ENCODE measurements at regions not wholly inside any gene's neighbourhood (a gene's known extent, or its start where the extent isn't known, plus 50 kb on each side); places are given as distances from the start of the nearest gene placed in this dataset.

DNA sequence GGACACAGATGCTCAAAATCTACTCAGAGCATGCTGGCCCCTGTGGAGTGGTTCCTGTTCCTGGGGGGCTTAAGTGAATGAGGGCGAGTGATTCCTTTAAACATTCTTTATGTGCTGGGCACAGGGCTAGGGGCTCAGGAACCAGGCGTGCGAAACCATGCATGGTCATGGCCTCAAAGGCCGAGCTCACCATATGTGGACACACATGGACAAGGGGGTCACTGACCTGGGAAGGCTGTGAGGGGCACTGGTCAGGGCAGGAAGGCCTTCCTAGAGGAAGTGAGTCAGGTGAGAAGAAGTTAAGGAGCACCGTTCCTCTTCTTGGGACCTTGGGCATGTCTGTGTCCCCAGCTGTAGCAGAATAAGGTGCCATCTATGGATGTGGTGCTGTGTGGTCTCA is 74.6 kb upstream of the BHLHE23 start:
- H3K36me3 ChIP-seq (ENCODE audit: insufficient read depth, low read length, poor library complexity, severe bottlenecking), result no peaks in the 10 kb centered on the region
- POLR2A ChIA-PET (ENCODE audit: low non-redundant PET), result no interaction called here
- peaks cover 74% of the 10 kb centered on the region for H3K27me3 ChIP-seq (replicated peaks; ENCODE audit: insufficient read depth, low read depth, low read length, poor library complexity)
- no peak overlapping the region for H3K27ac ChIP-seq (ENCODE audit: low read depth, low read length, poor library complexity, severe bottlenecking)
- no peak for DNase-seq (ENCODE audit: low spot score)
- no peak for TF ChIP-seq EZH2 (IDR thresholded peaks at IDR 0.05; ENCODE audit: borderline replicate concordance, low read depth, low read length, poor library complexity, severe bottlenecking)
- TF ChIP-seq, protein P1, sequence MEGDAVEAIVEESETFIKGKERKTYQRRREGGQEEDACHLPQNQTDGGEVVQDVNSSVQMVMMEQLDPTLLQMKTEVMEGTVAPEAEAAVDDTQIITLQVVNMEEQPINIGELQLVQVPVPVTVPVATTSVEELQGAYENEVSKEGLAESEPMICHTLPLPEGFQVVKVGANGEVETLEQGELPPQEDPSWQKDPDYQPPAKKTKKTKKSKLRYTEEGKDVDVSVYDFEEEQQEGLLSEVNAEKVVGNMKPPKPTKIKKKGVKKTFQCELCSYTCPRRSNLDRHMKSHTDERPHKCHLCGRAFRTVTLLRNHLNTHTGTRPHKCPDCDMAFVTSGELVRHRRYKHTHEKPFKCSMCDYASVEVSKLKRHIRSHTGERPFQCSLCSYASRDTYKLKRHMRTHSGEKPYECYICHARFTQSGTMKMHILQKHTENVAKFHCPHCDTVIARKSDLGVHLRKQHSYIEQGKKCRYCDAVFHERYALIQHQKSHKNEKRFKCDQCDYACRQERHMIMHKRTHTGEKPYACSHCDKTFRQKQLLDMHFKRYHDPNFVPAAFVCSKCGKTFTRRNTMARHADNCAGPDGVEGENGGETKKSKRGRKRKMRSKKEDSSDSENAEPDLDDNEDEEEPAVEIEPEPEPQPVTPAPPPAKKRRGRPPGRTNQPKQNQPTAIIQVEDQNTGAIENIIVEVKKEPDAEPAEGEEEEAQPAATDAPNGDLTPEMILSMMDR (conservative IDR thresholded peaks at IDR 0.05; ENCODE audit: low read depth, low read length), result no peak
- H3K4me3 ChIP-seq (ENCODE audit: low read depth, low read length, poor library complexity, severe bottlenecking), result no peak overlapping the region
- H3K4me1 ChIP-seq (ENCODE audit: insufficient read depth, low read length, poor library complexity, severe bottlenecking), result no peaks in the 10 kb centered on the region
- intact Hi-C loops (cut with micrococcal nuclease; ENCODE audit: unreplicated experiment), result no loop called here
- peaks cover 8% of the 10 kb centered on the region for H3K9me3 ChIP-seq (ENCODE audit: low read depth, low read length, poor library complexity, severe bottlenecking)
- BruUV-seq (replicated peaks), result no TSS peak
- CTCF ChIA-PET, result no interaction called here

DNA sequence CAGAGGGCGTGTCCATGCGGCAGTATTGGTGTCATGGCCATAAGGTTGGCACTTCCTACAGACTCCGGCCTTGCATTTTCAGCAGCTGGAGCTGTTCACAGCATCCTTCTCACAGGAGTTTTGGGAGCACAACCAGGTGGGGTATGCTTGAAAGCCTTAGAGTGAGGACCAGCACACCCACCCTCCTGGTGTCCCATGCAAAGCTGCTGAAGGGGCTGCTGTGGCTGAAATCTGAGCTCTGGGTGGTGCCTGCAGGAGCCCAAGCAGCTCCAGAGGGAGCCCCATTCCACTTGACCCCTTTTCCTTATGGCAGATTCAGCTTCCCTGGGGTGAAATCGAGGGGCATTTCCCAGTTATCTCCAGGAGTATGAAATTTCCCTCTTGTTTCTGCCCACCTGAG is 74.0 kb upstream of the BHLHE23 start:
- CTCF ChIA-PET, result no interaction called here
- Histone ChIP-seq H3K4me3 (ENCODE audit: low read depth, low read length, poor library complexity, severe bottlenecking) (no peak overlapping the region), H3K9me3 (ENCODE audit: low read depth, low read length, poor library complexity, severe bottlenecking) (peaks cover 8% of the 10 kb centered on the region), H3K36me3 (ENCODE audit: insufficient read depth, low read length, poor library complexity, severe bottlenecking) (no peaks in the 10 kb centered on the region), H3K4me1 (ENCODE audit: insufficient read depth, low read length, poor library complexity, severe bottlenecking) (no peaks in the 10 kb centered on the region), H3K27ac (ENCODE audit: low read depth, low read length, poor library complexity, severe bottlenecking) (no peak overlapping the region), H3K27me3 (replicated peaks; ENCODE audit: insufficient read depth, low read depth, low read length, poor library complexity) (peaks cover 73% of the 10 kb centered on the region)
- POLR2A ChIA-PET (ENCODE audit: low non-redundant PET), result no interaction called here
- intact Hi-C loops (cut with micrococcal nuclease; ENCODE audit: unreplicated experiment), result no loop called here
- no TSS peak for BruUV-seq (replicated peaks)
- no peak for DNase-seq (ENCODE audit: low spot score)
- TF ChIP-seq, protein P1 (conservative IDR thresholded peaks at IDR 0.05; ENCODE audit: low read depth, low read length), result no peak
- no peak for TF ChIP-seq EZH2 (IDR thresholded peaks at IDR 0.05; ENCODE audit: borderline replicate concordance, low read depth, low read length, poor library complexity, severe bottlenecking)

DNA sequence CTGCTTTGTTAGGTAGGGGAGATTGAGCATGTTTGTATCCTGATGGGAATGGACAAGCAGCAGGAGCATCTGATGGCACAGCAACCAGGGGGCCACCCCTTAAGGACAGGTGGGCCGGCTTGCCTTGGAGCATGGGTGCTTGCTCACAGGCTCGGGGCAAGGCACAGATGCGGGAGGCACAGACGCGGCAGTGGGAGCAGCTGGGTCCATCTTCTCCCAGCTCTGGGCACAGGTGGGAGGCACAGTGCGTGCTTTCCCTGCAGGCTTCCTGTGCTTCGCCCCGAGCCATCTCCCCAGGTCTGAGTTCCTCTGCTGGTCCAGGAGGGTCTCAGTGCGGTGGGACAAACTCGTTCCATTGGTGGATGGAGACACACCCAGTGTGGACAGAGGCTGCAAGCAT is 73.6 kb upstream of the BHLHE23 start:
- Histone ChIP-seq H3K27me3 (replicated peaks; ENCODE audit: insufficient read depth, low read depth, low read length, poor library complexity) (peaks cover 73% of the 10 kb centered on the region), H3K9me3 (ENCODE audit: low read depth, low read length, poor library complexity, severe bottlenecking) (peaks cover 8% of the 10 kb centered on the region), H3K4me1 (ENCODE audit: insufficient read depth, low read length, poor library complexity, severe bottlenecking) (no peaks in the 10 kb centered on the region), H3K27ac (ENCODE audit: low read depth, low read length, poor library complexity, severe bottlenecking) (no peak overlapping the region), H3K4me3 (ENCODE audit: low read depth, low read length, poor library complexity, severe bottlenecking) (no peak overlapping the region), H3K36me3 (ENCODE audit: insufficient read depth, low read length, poor library complexity, severe bottlenecking) (no peaks in the 10 kb centered on the region)
- intact Hi-C loops (cut with micrococcal nuclease; ENCODE audit: unreplicated experiment), result no loop called here
- no TSS peak for BruUV-seq (replicated peaks)
- POLR2A ChIA-PET (ENCODE audit: low non-redundant PET), result no interaction called here
- TF ChIP-seq EZH2 (IDR thresholded peaks at IDR 0.05; ENCODE audit: borderline replicate concordance, low read depth, low read length, poor library complexity, severe bottlenecking), result no peak
- TF ChIP-seq, protein P1 (conservative IDR thresholded peaks at IDR 0.05; ENCODE audit: low read depth, low read length), result no peak
- CTCF ChIA-PET, result no interaction called here
- DNase-seq (ENCODE audit: low spot score), result no peak

Measured in A673 (cell line).